NB4 (cell line): ENCODE measurements at regions not wholly inside any gene's neighbourhood (a gene's known extent, or its start where the extent isn't known, plus 50 kb on each side); places are given as distances from the start of the nearest gene placed in this dataset.

Experiments used
- CTCF ChIP-seq: IDR thresholded peaks from one replicate; pipeline ENCODE4 v1.5.1; 2012; ENCODE audit warnings: low read depth, low read length
- MYC ChIP-seq: IDR thresholded peaks from 2 replicates; pipeline ENCODE4 v1.6.1; 2011; ENCODE audit warnings: low read depth, low read length
- POLR2A ChIP-seq: IDR thresholded peaks from 2 replicates; pipeline ENCODE4 v1.6.1; 2011; ENCODE audit warnings: mild to moderate bottlenecking; ENCODE audit not compliant: insufficient read length; ENCODE audit errors: extremely low read depth

DNA sequence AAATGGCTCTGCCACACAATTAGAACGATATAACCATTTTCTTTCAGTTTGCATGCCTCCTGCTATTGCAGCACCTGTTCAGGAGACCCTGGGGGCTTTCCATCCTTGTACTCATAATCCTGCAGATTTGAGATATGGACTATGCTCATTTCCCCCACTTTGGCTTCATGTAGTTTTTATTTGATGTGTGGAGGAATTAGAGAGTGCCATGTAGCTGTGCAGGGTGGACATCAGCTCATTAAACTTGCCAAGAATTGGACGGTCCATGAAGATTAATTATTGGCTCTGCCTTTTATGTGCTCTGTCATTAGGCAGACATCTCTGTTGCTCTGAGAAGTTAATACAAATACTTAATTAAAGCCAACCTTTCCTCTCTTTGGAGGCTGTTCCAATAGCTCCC, 66.2 kb upstream of the CD83 start:
- TF ChIP-seq CTCF: no peak
- TF ChIP-seq MYC: no peak
- no peak for TF ChIP-seq POLR2A
